ENCODE measurements at regions not wholly inside any gene's neighbourhood (a gene's known extent, or its start where the extent isn't known, plus 50 kb on each side); places are given as distances from the start of the nearest gene placed in this dataset.

DNA sequence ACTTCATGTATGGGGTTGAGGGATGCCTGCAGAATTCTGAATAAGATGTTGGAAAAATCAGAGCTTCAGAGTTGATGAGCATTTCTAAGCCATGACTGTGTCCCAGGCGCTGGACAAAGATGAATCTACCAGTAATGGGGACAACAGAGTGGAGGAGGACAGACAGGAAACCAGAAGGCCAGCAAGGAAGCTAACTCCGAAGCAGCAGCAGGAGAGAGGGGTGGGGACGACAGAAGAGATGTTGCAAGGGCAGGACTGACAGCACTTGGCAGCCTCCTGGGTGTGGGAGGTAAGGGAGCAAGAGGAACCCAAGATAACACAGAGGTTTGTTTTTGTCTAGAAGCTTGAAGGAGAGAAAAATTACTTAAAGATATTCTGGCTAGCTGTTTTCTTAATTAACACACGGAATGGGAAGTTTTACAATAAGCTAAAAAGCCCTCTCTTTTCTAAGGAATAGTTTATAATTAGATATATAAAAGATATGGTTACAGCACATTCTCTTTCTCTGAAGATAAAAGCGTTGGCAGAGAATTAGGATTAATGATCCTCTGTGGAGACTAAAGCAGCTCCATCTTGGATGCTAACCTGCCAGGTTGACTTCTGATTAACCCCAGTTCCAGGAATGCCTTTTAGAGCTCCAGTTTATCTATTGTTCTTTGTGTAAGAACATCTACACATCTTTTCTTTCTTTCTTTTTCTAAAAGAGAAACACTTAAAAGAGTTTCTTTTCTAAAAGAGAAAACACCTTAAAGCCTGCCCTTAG lies 92.7 kb downstream of the TENT5C start (continued):
- TF ChIP-seq, protein P1, sequence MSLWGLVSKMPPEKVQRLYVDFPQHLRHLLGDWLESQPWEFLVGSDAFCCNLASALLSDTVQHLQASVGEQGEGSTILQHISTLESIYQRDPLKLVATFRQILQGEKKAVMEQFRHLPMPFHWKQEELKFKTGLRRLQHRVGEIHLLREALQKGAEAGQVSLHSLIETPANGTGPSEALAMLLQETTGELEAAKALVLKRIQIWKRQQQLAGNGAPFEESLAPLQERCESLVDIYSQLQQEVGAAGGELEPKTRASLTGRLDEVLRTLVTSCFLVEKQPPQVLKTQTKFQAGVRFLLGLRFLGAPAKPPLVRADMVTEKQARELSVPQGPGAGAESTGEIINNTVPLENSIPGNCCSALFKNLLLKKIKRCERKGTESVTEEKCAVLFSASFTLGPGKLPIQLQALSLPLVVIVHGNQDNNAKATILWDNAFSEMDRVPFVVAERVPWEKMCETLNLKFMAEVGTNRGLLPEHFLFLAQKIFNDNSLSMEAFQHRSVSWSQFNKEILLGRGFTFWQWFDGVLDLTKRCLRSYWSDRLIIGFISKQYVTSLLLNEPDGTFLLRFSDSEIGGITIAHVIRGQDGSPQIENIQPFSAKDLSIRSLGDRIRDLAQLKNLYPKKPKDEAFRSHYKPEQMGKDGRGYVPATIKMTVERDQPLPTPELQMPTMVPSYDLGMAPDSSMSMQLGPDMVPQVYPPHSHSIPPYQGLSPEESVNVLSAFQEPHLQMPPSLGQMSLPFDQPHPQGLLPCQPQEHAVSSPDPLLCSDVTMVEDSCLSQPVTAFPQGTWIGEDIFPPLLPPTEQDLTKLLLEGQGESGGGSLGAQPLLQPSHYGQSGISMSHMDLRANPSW (CRISPR knock-in tag; conservative IDR thresholded peaks at IDR 0.05; ENCODE audit: low read depth): no peak

DNA sequence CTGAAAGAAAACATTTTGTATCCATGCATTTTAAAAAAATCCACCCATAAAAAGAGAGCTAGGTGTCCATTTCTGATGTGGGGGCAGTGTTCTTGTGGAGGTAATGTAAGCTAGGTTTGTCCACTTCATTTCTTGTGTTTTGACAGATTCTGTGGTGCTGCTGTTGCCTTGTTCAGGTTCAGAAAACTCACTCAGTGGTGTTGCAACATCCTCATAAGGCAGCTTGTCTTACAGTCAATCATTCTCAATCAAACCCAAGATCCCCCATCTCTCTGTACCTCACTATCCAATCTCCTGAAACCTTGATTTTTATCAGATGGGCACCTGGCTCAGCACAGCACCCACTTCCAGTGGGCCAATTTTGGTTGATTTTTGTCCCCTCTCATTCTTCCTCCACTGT lies 94.1 kb downstream of the TENT5C start:
- POLR2A ChIA-PET: interaction anchor here (0.7 kb wide), 1 partner anchor 378 kb away, joined by 3 read pairs; no protein-coding TSS in a partner anchor
- peaks cover 7% of the 10 kb centered on the region for H3K4me1 Mint-ChIP-seq
- ATAC-seq (no peak), DNase-seq (ENCODE audit: low spot score) (no peak)
- no peak overlapping the region for H3K4me3 Mint-ChIP-seq
- no peaks in the 10 kb centered on the region for H3K36me3 Mint-ChIP-seq
- H3K27me3 Mint-ChIP-seq (ENCODE audit: low read depth): no peaks in the 10 kb centered on the region
- TF ChIP-seq ZNF416 (CRISPR knock-in tag; IDR thresholded peaks at IDR 0.05) (no peak), SMAD3 (CRISPR knock-in tag; IDR thresholded peaks at IDR 0.05; ENCODE audit: borderline replicate concordance) (no peak), ZNF317 (CRISPR knock-in tag; IDR thresholded peaks at IDR 0.05; ENCODE audit: borderline replicate concordance, low read depth) (no peak), RELA (CRISPR knock-in tag; IDR thresholded peaks at IDR 0.05; ENCODE audit: borderline replicate concordance) (no peak), ETV6 (CRISPR knock-in tag; IDR thresholded peaks at IDR 0.05) (no peak), TEAD4 (CRISPR knock-in tag; IDR thresholded peaks at IDR 0.05) (no peak), FOXJ3 (CRISPR knock-in tag; IDR thresholded peaks at IDR 0.05; ENCODE audit: borderline replicate concordance) (no peak), NFE2L1 (CRISPR knock-in tag; IDR thresholded peaks at IDR 0.05) (no peak), MYBL2 (CRISPR knock-in tag; IDR thresholded peaks at IDR 0.05) (no peak), CREM (CRISPR knock-in tag; IDR thresholded peaks at IDR 0.05) (no peak), NFYB (CRISPR knock-in tag; conservative IDR thresholded peaks at IDR 0.05; ENCODE audit: low read depth) (no peak), NR3C1 (CRISPR knock-in tag; conservative IDR thresholded peaks at IDR 0.05; ENCODE audit: low read depth) (no peak)
- TF ChIP-seq, protein P2, sequence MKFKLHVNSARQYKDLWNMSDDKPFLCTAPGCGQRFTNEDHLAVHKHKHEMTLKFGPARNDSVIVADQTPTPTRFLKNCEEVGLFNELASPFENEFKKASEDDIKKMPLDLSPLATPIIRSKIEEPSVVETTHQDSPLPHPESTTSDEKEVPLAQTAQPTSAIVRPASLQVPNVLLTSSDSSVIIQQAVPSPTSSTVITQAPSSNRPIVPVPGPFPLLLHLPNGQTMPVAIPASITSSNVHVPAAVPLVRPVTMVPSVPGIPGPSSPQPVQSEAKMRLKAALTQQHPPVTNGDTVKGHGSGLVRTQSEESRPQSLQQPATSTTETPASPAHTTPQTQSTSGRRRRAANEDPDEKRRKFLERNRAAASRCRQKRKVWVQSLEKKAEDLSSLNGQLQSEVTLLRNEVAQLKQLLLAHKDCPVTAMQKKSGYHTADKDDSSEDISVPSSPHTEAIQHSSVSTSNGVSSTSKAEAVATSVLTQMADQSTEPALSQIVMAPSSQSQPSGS (CRISPR knock-in tag; IDR thresholded peaks at IDR 0.05; ENCODE audit: borderline replicate concordance, low read depth): no peak
- TF ChIP-seq, protein P3, sequence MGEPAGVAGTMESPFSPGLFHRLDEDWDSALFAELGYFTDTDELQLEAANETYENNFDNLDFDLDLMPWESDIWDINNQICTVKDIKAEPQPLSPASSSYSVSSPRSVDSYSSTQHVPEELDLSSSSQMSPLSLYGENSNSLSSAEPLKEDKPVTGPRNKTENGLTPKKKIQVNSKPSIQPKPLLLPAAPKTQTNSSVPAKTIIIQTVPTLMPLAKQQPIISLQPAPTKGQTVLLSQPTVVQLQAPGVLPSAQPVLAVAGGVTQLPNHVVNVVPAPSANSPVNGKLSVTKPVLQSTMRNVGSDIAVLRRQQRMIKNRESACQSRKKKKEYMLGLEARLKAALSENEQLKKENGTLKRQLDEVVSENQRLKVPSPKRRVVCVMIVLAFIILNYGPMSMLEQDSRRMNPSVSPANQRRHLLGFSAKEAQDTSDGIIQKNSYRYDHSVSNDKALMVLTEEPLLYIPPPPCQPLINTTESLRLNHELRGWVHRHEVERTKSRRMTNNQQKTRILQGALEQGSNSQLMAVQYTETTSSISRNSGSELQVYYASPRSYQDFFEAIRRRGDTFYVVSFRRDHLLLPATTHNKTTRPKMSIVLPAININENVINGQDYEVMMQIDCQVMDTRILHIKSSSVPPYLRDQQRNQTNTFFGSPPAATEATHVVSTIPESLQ (CRISPR knock-in tag; IDR thresholded peaks at IDR 0.05): no peak
- TF ChIP-seq, protein P4, sequence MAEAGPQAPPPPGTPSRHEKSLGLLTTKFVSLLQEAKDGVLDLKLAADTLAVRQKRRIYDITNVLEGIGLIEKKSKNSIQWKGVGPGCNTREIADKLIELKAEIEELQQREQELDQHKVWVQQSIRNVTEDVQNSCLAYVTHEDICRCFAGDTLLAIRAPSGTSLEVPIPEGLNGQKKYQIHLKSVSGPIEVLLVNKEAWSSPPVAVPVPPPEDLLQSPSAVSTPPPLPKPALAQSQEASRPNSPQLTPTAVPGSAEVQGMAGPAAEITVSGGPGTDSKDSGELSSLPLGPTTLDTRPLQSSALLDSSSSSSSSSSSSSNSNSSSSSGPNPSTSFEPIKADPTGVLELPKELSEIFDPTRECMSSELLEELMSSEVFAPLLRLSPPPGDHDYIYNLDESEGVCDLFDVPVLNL (CRISPR knock-in tag; IDR thresholded peaks at IDR 0.05; ENCODE audit: borderline replicate concordance, low read depth): no peak
- TF ChIP-seq, protein P5, sequence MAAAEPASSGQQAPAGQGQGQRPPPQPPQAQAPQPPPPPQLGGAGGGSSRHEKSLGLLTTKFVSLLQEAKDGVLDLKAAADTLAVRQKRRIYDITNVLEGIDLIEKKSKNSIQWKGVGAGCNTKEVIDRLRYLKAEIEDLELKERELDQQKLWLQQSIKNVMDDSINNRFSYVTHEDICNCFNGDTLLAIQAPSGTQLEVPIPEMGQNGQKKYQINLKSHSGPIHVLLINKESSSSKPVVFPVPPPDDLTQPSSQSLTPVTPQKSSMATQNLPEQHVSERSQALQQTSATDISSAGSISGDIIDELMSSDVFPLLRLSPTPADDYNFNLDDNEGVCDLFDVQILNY (CRISPR knock-in tag; IDR thresholded peaks at IDR 0.05): no peak
- no peak overlapping the region for H3K27ac Mint-ChIP-seq
- CTCF ChIA-PET: interaction anchor here (1.0 to 1.2 kb wide), 3 partner anchors 59 to 165 kb away, joined by 3 to 4 read pairs (median 3); no protein-coding TSS in a partner anchor
- H3K9me3 Mint-ChIP-seq: no peaks in the 10 kb centered on the region

All from WTC11 (cell line).